Astrocyte of the spinal cord (primary cell): ENCODE measurements at regions not wholly inside any gene's neighbourhood (a gene's known extent, or its start where the extent isn't known, plus 50 kb on each side); places are given as distances from the start of the nearest gene placed in this dataset.

ENCODE experiments used
- DNase-seq: peaks from one replicate; pipeline ENCODE4 v3.0.0; 2011; ENCODE audit warnings: low read depth, low spot score
- H3K4me3 ChIP-seq: 2 replicates; pipeline ENCODE4 v1.5.1; 2011; ENCODE audit warnings: low read depth, mild to moderate bottlenecking, low read length, moderate library complexity
- CTCF ChIP-seq: IDR thresholded peaks from 2 replicates; pipeline ENCODE4 v1.5.1; 2012; ENCODE audit warnings: low read depth, mild to moderate bottlenecking, low read length, inconsistent platforms
- in situ Hi-C: cut with HindIII; loops from 2 replicates; pipeline ENCODE4 v1.10.0; 2017; ENCODE audit warnings: low sequenced_read_pairs

- no peak for TF ChIP-seq CTCF
- in situ Hi-C loops, result no loop called here
- no peak overlapping the region for H3K4me3 ChIP-seq
- peak; percentile 62 for DNase-seq
Measured at GRCh38 chr13:109628251-109628699, 158.1 kb downstream of the IRS2 start.

GRCh38 chr13:109627649-109628048 is 158.7 kb downstream of the IRS2 start:
- no peak for DNase-seq
- TF ChIP-seq CTCF, result no peak
- no peak overlapping the region for H3K4me3 ChIP-seq
- in situ Hi-C loops, result no loop called here

GRCh38 chr13:109626386-109627171 is 159.8 kb downstream of the IRS2 start:
- no peak for DNase-seq
- in situ Hi-C loops, result no loop called here
- no peak for TF ChIP-seq CTCF
- H3K4me3 ChIP-seq, result no peak overlapping the region

- DNase-seq, result no peak
- H3K4me3 ChIP-seq, result no peak overlapping the region
- in situ Hi-C loops, result no loop called here
- no peak for TF ChIP-seq CTCF
Measured at GRCh38 chr13:109625156-109625555, 161.2 kb downstream of the IRS2 start.

- in situ Hi-C loops, result no loop called here
- TF ChIP-seq CTCF, result no peak
- DNase-seq, result no peak
- no peak overlapping the region for H3K4me3 ChIP-seq
Measured at GRCh38 chr13:109622006-109622405, 164.4 kb downstream of the IRS2 start.

- DNase-seq, result no peak
- no peak for TF ChIP-seq CTCF
- in situ Hi-C loops, result no loop called here
- H3K4me3 ChIP-seq, result no peak overlapping the region
Measured at GRCh38 chr13:109615721-109616420, 170.5 kb downstream of the IRS2 start.
